A172 (cell line): ENCODE measurements at regions not wholly inside any gene's neighbourhood (a gene's known extent, or its start where the extent isn't known, plus 50 kb on each side); places are given as distances from the start of the nearest gene placed in this dataset.

Experiments
- DNase-seq: peaks from one replicate; pipeline ENCODE4 v3.0.0-alpha.2; 2015; ENCODE audit warnings: low spot score

DNA sequence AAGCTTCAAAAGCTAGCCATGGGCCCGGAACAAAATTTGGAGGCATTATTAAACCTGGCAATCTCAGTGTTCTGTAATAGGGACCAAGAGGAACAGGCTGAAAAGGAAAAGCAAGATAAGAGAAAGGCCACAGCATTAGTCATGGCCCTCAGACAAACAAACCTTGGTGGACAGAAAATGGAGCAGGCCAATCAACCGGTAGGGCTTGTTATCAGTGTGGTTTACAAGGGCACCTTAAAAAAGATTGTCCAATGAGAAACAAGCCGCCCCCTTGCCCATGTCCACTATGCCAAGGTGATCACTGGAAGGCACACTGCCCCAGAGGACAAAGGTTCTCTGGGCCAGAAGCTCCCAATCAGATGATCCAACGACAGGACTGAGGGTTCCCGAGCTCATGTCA is 653.9 kb upstream of the TMEM132C start:
- DNase-seq = peak; percentile 2

DNA sequence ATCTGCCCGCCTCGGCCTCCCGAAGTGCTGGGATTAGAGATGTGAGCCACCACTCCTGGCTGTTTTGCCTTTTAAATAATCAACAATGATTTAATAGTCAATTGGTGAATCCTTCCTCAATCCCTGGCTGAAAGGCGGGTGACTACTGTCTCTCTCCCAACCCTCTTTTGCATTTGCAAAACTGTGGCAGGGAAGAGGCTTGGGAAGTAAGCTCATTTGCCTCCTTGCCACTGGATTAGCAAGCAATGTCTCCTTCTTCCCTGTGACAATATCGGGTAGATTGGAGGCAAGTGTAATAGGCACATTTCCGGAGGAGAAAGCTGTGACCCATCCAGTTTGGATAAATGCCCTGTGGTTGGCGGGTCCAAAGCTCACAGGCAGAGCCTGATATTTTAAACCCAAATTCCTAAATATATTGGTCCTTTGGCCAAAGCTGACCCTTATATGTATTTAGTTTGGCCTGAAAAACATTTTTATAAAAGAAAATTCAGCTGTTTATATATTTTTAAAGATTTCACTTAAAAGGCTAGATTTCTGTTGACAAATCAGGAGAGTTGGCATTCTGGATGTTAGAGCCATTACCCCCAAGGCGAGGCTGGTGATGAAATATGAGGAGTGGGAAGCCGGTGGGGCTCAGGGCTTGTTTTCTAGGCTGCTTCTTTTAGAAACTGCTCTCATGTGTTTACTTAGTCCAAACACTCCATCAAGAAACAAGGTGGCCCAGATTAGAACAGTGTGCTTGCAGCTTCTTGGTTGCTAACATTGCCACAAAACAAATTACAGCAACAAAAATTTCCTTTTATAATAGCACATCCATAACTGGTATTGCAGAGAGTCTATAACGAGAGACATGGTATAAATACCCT is 646.9 kb upstream of the TMEM132C start:
- DNase-seq = no peak

DNA sequence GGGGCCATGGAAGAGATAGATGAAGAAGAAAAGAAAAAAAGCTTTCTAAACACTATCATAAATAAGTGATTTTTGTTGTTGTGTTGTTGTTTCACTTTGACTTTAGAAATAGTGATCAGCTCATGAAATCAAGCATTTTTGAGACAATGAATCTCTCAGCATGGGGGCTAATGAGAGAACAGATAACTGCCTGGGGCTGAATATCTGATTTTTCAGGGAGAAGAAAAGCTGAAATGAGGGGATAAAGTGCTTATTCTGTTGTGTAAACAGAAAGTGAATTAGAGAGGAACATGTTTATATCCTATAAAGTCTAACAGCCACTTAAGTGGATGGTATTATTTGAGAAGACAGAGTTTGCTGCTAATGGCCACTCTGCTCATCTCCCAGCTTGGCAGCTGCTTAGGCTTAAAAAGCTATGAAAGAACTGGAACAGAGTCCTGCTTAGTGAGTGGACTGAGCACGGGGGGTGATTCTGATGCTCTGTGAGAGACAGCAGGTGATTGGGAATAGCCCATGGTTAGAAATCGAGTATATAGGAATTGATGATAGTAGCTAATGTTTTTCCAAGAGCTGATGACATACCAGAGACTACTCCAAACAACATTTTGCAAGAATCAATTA is 646.1 kb upstream of the TMEM132C start:
- DNase-seq = no peak

DNA sequence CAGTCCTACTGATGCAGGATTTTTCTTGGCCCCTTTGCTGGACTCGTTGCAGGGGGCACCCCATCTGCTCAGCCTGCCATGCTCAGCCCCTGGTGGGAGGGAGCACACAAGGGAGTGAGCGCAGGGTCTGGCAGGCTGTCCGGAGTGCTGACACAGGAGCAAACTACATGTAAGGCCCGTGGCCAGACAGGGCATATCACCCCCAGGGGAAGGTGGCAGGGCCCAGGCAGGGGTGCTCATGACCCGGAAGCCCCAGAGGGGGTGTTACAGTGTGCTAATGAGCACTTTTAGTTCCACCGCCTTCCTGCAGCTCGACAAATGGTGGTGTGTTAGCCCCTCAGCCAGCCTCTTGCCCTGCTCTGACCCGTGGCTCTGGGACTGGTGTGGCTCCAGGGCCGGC is 645.6 kb upstream of the TMEM132C start:
- no peak for DNase-seq

GRCh38 chr12:127623362-127623761 is 643.6 kb upstream of the TMEM132C start:
- DNase-seq = no peak

- DNase-seq = no peak
Measured at GRCh38 chr12:127625176-127625771, 641.7 kb upstream of the TMEM132C start.

DNA sequence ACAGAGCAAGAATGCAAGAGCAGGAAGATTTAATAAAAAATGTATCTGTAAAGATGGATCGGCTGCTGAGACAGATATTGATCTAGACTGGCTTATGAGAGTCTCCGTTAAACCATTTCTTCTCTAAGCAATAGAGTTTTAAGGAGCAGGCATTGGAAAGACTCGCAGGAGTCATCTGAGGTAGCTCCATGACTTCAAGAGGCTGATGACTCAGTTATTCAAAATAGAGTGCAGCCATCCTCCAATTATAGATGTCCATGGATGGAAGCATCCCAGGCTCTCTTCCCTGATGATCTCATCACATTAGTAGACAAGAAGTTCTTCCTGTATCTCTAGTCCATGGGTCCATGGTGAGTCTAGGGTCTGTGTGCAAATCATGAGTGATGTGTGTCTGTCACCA is 638.3 kb upstream of the TMEM132C start:
- DNase-seq = peak; percentile 56

GRCh38 chr12:127629066-127629820 is 637.7 kb upstream of the TMEM132C start:
- DNase-seq = peak; percentile 1

DNA sequence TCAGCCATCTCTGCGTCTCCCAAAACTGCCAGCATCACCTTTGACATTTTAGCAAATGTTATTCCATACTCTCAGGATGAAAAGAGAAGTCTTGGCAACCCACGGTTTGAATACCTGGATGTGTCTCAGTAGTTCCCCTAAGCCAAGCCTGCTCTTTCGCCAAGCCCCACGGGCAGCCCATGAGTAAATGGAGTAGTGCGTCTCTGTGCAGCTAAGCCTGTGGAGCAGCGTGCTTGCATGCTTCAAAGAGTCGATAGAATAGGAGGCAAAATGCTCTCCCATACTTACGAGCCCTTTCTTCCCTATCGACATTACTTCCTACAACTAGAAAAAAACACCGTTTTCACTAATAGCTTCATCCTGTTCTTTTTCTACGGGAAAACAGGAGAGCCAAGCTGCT is 634.5 kb upstream of the TMEM132C start:
- no peak for DNase-seq

GRCh38 chr12:127635838-127636237 is 631.1 kb upstream of the TMEM132C start:
- DNase-seq = no peak

- DNase-seq = no peak
Measured at GRCh38 chr12:127636882-127637281, 630.1 kb upstream of the TMEM132C start.

GRCh38 chr12:127640181-127640886 is 626.6 kb upstream of the TMEM132C start:
- DNase-seq = no peak

DNA sequence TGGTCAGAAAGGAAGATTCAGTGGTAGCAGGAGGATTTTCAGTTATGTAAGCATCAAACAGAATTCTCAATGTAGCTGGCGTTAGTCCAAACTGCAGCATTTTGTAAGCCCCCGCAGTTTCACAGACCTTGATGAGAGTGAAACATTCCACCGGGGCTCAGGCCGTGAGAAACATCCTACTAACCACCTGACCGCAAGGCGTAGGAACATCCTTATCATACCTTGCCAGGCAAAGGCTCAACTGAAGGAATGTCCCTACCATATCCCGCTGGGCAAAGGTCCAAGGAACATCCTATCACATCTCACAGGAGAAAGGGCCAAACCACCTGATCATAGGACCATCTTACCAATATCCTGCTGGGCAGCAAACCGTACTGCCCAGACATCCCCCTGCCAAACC is 624.8 kb upstream of the TMEM132C start:
- no peak for DNase-seq

DNA sequence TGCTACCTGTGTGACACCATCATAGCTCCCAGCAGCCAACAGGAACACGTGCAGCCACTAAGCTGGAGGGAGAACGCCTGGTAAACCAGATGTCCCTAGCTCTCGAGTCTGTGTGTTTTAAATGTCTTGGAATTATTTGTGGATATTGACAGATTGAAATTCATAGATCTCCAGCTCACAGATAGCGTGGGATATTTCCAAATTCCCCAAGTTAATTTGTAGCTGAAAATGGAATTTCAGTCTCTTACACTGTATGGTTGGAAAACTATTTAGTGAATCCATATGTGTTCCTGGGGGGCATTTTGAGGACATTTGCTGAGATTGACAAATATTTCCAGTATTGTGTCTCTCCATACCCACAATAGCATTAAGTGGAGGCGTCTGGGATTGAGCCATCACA is 618.6 kb upstream of the TMEM132C start:
- no peak for DNase-seq

DNA sequence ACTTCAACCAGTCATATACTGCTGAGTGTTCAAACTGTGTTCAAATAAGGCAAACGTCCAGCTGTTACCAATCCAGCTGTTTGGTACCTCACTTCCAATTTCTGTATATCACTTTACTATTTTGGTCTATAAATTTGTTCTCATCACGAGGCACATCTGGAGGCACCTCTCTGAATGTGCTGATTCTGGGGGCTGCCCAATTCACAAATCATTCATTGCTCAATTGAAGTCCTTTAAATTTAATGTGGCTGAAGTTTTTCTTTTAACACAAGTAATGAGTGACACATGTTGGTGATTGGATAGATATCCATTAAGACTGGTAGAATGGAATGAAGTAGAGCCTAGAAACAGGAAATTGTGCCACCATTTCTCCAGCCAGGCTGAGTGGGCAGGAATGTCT is 617.0 kb upstream of the TMEM132C start:
- no peak for DNase-seq

DNA sequence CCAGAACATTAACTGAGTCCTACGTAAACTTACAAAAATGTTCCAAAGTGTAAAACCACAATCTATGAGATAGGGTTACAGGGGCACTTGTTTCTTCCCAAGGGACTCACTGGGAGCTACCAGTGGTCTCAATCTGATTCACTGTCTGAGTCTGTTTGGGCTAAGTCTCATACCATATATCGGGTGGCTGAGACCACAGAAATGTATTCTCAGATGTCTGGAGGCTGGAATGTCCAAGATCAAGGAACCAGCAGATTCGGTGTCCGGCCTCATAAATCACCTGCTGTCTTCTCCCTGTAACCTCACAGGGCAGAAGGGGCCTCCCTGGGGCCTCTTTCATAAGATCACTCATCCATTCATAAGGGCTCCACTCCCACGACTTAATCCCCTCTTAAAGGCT is 616.3 kb upstream of the TMEM132C start:
- no peak for DNase-seq

GRCh38 chr12:127652281-127652680 is 614.7 kb upstream of the TMEM132C start:
- no peak for DNase-seq

DNA sequence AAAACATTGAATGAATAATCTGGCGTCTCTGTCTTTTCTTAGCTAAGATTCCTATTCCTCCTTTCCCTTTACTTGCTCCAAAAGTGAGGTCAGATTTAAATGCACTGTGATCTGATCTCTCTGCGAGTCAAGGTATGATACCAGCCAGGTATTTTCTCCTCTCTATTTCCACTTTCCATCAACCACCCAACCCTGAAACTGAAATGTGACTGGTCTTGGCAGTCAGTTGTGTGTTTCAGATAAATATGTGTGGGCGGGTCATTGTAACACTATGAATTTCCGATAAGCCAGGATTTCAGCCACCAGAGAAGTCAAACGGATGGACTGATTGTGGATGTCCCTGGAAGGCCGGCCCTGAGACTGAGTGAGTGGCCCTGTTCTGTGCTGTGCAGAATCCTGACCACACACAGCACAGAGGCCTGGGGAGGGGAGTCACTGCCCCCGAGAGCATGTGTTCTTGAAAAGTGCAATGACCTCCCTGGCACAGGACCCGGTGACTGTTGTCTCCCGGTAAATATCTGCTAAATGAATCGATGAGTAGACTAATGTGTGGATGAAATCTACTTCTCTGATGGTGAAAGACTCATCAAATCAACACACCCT is 612.5 kb upstream of the TMEM132C start:
- no peak for DNase-seq

DNA sequence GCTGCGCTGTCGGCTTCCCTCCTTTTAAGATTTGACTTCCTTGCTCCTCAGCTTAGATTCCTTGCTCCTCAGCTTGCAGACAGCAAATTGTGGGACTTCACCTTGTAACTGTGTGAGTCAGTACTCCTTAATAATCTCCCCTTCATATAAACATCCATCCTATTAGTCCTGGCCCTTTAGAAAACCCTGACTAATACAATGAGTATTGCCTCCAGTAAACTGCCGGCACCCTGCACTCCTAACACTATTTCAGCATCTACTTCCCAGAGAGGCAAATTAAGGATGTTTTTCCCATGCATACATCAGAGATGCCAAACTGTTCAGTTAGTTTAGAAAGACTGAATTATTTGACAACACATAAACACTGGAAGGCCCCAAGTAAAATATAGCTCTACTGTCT is 611.3 kb upstream of the TMEM132C start:
- DNase-seq = peak; percentile 32

- DNase-seq = no peak
Measured at GRCh38 chr12:127656266-127656665, 610.7 kb upstream of the TMEM132C start.

GRCh38 chr12:127657036-127657435 is 609.9 kb upstream of the TMEM132C start:
- DNase-seq = no peak
